ENCODE measurements at regions not wholly inside any gene's neighbourhood (a gene's known extent, or its start where the extent isn't known, plus 50 kb on each side); places are given as distances from the start of the nearest gene placed in this dataset.

DNA sequence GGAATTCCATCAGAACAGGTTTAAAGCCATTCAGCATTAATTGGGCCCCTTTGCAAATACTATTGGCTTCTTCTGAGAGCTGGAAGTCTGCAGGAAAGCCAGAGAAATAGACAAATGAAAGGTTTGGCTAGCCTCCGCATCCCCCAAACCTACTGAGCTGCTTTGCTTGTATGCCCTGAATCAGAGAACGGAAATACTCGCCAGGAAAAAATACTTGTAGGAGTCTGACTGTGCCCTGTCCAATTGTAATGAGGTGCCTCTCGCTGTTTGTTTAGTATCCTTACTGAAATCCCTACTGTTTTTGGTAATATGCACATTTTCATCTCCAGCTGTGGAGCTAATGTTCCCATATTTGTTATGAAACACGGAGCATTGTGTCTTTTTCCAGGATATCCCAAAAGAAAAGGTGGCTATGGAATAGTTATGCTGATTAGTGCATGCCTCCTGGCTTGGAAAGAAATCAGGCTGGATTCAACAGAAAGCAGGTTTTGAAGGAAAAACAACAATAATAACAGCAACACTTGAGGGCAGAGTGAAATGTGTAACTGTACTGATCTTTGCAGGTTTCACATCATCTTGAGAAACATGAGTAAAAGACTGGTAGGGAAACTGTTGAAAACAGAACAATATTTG is 50.7 kb upstream of the NLGN4X start:
- Histone ChIP-seq H4K20me1 (no peaks in the 10 kb centered on the region), H3K36me3 (no peaks in the 10 kb centered on the region), H3K4me2 (no peak overlapping the region), H3K4me1 (no peaks in the 10 kb centered on the region), H3K27ac (no peak overlapping the region), H3K9ac (no peak overlapping the region), H3K9me3 (no peaks in the 10 kb centered on the region), H3K4me3 (no peak overlapping the region), H3K27me3 (peaks cover 12% of the 10 kb centered on the region)
- no peak for TF ChIP-seq Cebpa-rat (IDR thresholded peaks at IDR 0.05)
